A673 (cell line): ENCODE measurements at regions not wholly inside any gene's neighbourhood (a gene's known extent, or its start where the extent isn't known, plus 50 kb on each side); places are given as distances from the start of the nearest gene placed in this dataset.

ENCODE experiments used
- BruUV-seq: library from RNA; stranded (reverse); fragments of 400-500 nt; replicated peaks from 2 replicates; lab custom pipeline; 2021; lab: Mats Ljungman, UMichigan
- CTCF ChIA-PET: fragments of 300-600 bp; sonication (Branson Sonifier 250); formaldehyde crosslinking; loops from one replicate; lab custom pipeline; 2022; ENCODE audit warnings: antibody characterized with exemption; lab: Charles Lee
- POLR2A ChIA-PET: fragments of 300-600 bp; sonication (Branson Sonifier 250); formaldehyde crosslinking; loops from one replicate; lab custom pipeline; 2022; ENCODE audit warnings: antibody characterized with exemption; ENCODE audit not compliant: low non-redundant PET; lab: Charles Lee
- DNase-seq: peaks from one replicate; pipeline ENCODE4 v3.0.0-alpha.2; 2015; ENCODE audit warnings: low spot score
- H3K27ac ChIP-seq: fragments of 200-600 bp; sonication (generic); 2 replicates; pipeline ENCODE4 v1.5.1; 2016; ENCODE audit warnings: mixed run types, low read depth, mild to moderate bottlenecking, mixed read lengths, antibody characterized with exemption, low read length; ENCODE audit not compliant: poor library complexity, severe bottlenecking
- H3K27me3 ChIP-seq: fragments of 200-600 bp; sonication (generic); replicated peaks from 2 replicates; pipeline ENCODE4 v1.6.1; 2017; ENCODE audit warnings: mixed run types, low read depth, mild to moderate bottlenecking, mixed read lengths, antibody characterized with exemption, low read length; ENCODE audit not compliant: insufficient read depth, poor library complexity
- H3K36me3 ChIP-seq: fragments of 200-600 bp; sonication (generic); 2 replicates; pipeline ENCODE4 v1.6.1; 2016; ENCODE audit warnings: mixed run types, mild to moderate bottlenecking, mixed read lengths, antibody characterized with exemption, low read length; ENCODE audit not compliant: insufficient read depth, poor library complexity, severe bottlenecking
- H3K4me1 ChIP-seq: fragments of 200-600 bp; sonication (generic); 2 replicates; pipeline ENCODE4 v1.6.1; 2017; ENCODE audit warnings: mixed run types, mild to moderate bottlenecking, mixed read lengths, antibody characterized with exemption, low read length; ENCODE audit not compliant: insufficient read depth, poor library complexity, severe bottlenecking
- H3K4me3 ChIP-seq: fragments of 200-600 bp; sonication (generic); 2 replicates; pipeline ENCODE4 v1.5.1; 2016; ENCODE audit warnings: low read depth, mixed run types, mild to moderate bottlenecking, mixed read lengths, low read length; ENCODE audit not compliant: poor library complexity, severe bottlenecking
- H3K9me3 ChIP-seq: fragments of 200-600 bp; sonication (generic); 2 replicates; pipeline ENCODE4 v1.6.1; 2016; ENCODE audit warnings: mixed run types, low read depth, mild to moderate bottlenecking, mixed read lengths, antibody characterized with exemption, low read length; ENCODE audit not compliant: poor library complexity, severe bottlenecking
- EZH2 ChIP-seq: fragments of 200-600 bp; sonication (generic); IDR thresholded peaks from 2 replicates; pipeline ENCODE4 v1.6.1; 2017; ENCODE audit warnings: borderline replicate concordance, low read depth, mild to moderate bottlenecking, mixed read lengths, antibody characterized with exemption, low read length; ENCODE audit not compliant: poor library complexity, severe bottlenecking
- intact Hi-C: fragments of 100-400 bp; cut with micrococcal nuclease; formaldehyde crosslinking; loops from one replicate; pipeline ENCODE4 v1.10.0; 2022; ENCODE audit not compliant: unreplicated experiment
- TF ChIP-seq, protein P1 (sequence below): fragments of 300-800, 200-600 bp; sonication (generic); conservative IDR thresholded peaks from 2 replicates; pipeline ENCODE4 v1.5.1; 2017; ENCODE audit warnings: low read depth, mild to moderate bottlenecking, antibody characterized with exemption, low read length, moderate library complexity, mixed read lengths

DNA sequence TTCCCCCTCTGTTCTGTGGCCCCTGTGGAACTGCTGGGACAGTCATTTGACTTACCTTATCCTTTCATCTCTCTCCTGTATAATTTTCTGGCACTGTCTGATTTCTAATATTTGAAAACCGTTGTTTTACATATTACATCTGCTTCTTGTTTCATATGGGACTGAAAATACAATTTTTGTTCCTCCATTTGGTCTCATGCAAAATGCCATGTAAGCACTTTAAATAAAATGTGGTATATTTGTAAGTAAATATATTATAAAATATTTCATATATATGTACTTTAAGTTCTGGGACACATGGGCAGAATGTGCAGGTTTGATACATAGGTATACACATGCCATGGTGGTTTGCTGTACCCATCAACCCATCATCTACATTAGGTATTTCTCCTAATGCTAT is 93.9 kb upstream of the PLPPR5 start:
- Histone ChIP-seq H3K27ac (no peak overlapping the region), H3K36me3 (no peaks in the 10 kb centered on the region), H3K27me3 (no peaks in the 10 kb centered on the region), H3K9me3 (no peaks in the 10 kb centered on the region), H3K4me3 (no peak overlapping the region), H3K4me1 (no peaks in the 10 kb centered on the region)
- TF ChIP-seq, protein P1, sequence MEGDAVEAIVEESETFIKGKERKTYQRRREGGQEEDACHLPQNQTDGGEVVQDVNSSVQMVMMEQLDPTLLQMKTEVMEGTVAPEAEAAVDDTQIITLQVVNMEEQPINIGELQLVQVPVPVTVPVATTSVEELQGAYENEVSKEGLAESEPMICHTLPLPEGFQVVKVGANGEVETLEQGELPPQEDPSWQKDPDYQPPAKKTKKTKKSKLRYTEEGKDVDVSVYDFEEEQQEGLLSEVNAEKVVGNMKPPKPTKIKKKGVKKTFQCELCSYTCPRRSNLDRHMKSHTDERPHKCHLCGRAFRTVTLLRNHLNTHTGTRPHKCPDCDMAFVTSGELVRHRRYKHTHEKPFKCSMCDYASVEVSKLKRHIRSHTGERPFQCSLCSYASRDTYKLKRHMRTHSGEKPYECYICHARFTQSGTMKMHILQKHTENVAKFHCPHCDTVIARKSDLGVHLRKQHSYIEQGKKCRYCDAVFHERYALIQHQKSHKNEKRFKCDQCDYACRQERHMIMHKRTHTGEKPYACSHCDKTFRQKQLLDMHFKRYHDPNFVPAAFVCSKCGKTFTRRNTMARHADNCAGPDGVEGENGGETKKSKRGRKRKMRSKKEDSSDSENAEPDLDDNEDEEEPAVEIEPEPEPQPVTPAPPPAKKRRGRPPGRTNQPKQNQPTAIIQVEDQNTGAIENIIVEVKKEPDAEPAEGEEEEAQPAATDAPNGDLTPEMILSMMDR, result no peak
- intact Hi-C loops, result no loop called here
- no TSS peak for BruUV-seq
- DNase-seq, result no peak
- ChIA-PET CTCF (no interaction called here), POLR2A (no interaction called here)

DNA sequence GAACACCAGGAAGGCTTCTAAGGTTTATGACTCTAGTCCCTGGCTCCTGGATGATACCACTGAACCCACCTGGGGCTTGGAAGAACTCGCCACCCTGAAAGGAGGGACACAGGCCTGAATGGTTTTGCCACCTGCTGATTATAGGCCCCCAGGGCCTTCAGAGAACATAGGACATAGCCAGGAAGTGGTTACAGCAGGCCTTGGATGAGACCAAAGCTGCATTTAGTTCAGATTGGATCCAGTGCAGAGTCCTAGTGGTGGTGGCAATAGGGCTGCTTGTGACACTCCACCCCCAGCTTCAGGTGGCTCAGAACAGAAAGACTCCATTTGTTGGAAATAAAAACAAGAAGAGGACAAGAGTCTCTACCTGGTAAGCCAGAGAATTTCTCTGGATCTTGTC is 101.6 kb upstream of the PLPPR5 start:
- BruUV-seq, result no TSS peak
- no peak overlapping the region for H3K4me3 ChIP-seq
- CTCF ChIA-PET, result no interaction called here

DNA sequence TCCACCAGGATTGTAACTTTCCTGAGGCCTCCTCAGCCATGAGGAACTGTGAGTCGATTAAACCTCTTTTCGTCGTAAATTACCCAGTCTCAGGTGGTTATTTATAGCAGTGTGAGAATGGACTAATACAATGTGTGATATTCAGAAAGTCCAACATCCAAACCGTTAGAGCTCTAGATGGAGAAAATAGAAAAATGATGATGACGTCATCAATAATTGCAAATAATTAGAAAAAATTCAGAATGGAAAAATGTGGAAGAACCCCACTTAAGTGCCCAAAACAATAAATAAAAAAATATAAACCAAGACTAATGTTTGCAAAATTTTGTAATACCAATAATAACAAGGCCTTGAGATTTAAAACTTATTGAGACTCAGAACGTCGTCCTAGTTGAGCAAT is 103.0 kb upstream of the PLPPR5 start:
- BruUV-seq, result no TSS peak
- TF ChIP-seq, protein P1, result no peak
- no peak for TF ChIP-seq EZH2
- CTCF ChIA-PET, result no interaction called here

More for the DNA sequence above, 101.6 kb upstream of the PLPPR5 start:
- DNase-seq, result no peak
- Histone ChIP-seq H3K9me3 (no peaks in the 10 kb centered on the region), H3K4me1 (no peaks in the 10 kb centered on the region), H3K27ac (no peak overlapping the region), H3K36me3 (no peaks in the 10 kb centered on the region), H3K27me3 (no peaks in the 10 kb centered on the region)
- intact Hi-C loops, result no loop called here
- no peak for TF ChIP-seq EZH2
- TF ChIP-seq, protein P1, result no peak
- POLR2A ChIA-PET, result no interaction called here

More for the DNA sequence above, 103.0 kb upstream of the PLPPR5 start:
- no peaks in the 10 kb centered on the region for H3K4me1 ChIP-seq
- DNase-seq, result no peak
- no peak overlapping the region for H3K4me3 ChIP-seq
- no peaks in the 10 kb centered on the region for H3K27me3 ChIP-seq
- POLR2A ChIA-PET, result no interaction called here
- no peaks in the 10 kb centered on the region for H3K36me3 ChIP-seq
- H3K9me3 ChIP-seq, result no peaks in the 10 kb centered on the region
- no peak overlapping the region for H3K27ac ChIP-seq
- intact Hi-C loops, result no loop called here
